NT2/D1 (cell line): ENCODE measurements at regions not wholly inside any gene's neighbourhood (a gene's known extent, or its start where the extent isn't known, plus 50 kb on each side); places are given as distances from the start of the nearest gene placed in this dataset.

Experiments
- SUZ12 ChIP-seq: IDR thresholded peaks from 2 replicates; pipeline ENCODE4 v1.6.1; 2011; ENCODE audit not compliant: insufficient read length, insufficient read depth; ENCODE audit errors: extremely low read depth
- YY1 ChIP-seq: IDR thresholded peaks from 2 replicates; pipeline ENCODE4 v1.6.1; 2011; ENCODE audit not compliant: insufficient read length, insufficient read depth
- ZNF274 ChIP-seq: IDR thresholded peaks from 2 replicates; pipeline ENCODE4 v1.6.1; 2011; ENCODE audit warnings: mild to moderate bottlenecking, low read depth, low read length

- TF ChIP-seq YY1, result no peak
- no peak for TF ChIP-seq SUZ12
- no peak for TF ChIP-seq ZNF274
These were observed 829.3 kb downstream of the SH3BGRL start for GRCh38 chrX:82031250-82031649.
